Frontal cortex (tissue), 3 donors: ENCODE measurements at regions not wholly inside any gene's neighbourhood (a gene's known extent, or its start where the extent isn't known, plus 50 kb on each side); places are given as distances from the start of the nearest gene placed in this dataset.
A peak's percentile ranks its signal among the peaks of the same experiment; 100 is the strongest.

Experiments used
- DNase-seq, 2 donors: peaks; one replicate each; pipeline ENCODE4 v3.0.0; 2012; ENCODE audit warnings: low spot score in 2 of 2
- FAIRE-seq: peaks from 2 replicates; lab custom pipeline; 2012; peaks lifted over from hg19 to GRCh38; lab: Jason Lieb, UNC
- donor health status: control.
- donor health status: control.
- donor health status: control.

- FAIRE-seq: no peak
- DNase-seq: no peak
These were observed 264.3 kb upstream of the ZPLD1 start for GRCh38 chr3:102170545-102170944.

DNA sequence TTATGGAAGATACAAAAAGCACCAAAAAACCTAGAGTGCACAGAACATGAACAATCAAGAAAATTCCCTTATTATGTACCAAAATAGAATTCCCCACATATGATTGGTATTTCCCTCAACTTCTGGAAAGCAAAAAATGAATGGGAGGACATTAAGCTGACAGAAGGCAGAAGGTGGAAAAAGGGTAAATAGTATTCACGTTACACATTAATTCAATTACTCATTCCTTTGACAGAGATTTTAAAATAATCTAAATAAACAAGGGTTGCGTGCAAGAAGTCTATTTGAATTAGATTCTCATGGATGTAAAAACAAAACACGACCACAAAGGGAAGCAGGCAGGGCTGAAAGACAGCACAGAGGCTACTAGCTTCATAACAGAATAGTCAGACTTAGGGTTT, 260.5 kb upstream of the ZPLD1 start:
- no peak for DNase-seq
- FAIRE-seq: no peak

DNA sequence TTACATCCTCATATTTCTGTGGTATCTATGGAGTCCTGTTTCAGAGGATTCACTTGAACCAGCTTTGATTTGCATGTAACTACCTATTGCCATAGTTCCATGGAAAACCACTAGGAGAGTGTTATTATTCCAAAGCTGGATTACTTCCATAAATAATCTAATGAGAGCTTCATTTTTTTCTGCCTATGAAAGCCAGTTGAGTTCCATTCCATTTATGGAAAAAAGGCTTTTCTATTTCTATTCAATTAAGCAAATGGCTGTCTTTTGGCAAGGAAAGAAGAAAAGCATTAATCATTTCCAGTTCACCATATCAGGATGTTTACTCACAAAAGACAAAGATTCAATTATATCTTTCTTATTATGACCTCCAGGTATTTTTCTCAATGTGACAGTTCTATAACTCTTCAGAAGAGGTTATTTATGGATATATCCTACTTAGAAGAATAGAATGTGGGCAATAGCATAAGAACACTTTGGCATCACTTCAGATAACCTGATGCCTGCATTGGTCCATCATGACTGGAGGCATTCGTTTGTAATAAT, 259.9 kb upstream of the ZPLD1 start:
- FAIRE-seq: no peak
- DNase-seq: no peak

- FAIRE-seq (peak; percentile 19), DNase-seq (no peak)
These were observed 258.3 kb upstream of the ZPLD1 start for GRCh38 chr3:102176333-102177050.

GRCh38 chr3:102177075-102177755, 257.6 kb upstream of the ZPLD1 start:
- FAIRE-seq (no peak), DNase-seq (no peak)

DNA sequence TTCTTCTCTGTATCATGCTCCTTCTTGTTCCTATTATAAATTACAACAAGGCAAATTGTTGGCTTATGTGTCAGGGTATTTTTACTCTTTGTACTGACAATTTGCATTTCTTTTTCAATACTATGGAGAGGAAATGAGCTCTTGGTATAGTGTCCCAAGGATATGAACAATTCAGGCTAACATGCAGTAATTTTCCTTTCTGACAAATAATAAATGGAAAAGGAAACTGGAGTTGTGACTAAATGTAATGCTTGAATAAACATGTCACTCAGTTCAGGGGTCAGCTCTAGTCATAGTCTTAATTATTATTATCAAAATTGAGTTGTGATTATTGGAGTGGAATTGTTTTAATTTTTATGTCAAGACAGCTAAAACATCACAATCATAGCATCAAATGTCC, 256.0 kb upstream of the ZPLD1 start:
- FAIRE-seq (no peak), DNase-seq (no peak)

- FAIRE-seq: no peak
- DNase-seq: no peak
These were observed 255.3 kb upstream of the ZPLD1 start for GRCh38 chr3:102179326-102180177.

- FAIRE-seq: no peak
These were observed 254.4 kb upstream of the ZPLD1 start for GRCh38 chr3:102180280-102180931.

GRCh38 chr3:102181175-102181920, 253.5 kb upstream of the ZPLD1 start:
- FAIRE-seq: no peak
- DNase-seq: no peak

More at GRCh38 chr3:102180280-102180931, 254.4 kb upstream of the ZPLD1 start:
- no peak for DNase-seq

DNA sequence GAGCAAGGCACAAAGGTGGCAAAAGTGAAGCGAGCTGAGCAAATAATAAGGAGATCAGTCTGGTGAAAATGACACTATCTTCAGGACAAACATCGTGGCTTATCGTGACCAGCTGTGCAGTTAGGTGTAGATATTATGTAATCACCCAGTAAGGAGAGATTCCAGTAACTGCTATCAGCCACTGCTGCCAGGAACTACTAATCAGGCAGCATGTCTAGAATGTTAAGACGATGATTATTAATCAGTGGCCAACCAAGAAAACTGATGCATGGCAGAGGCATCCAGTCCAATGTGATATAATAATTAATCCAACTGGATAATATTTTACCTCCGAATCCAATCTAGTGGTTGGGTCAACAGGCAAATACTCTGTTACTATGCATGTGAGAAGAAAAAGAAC, 252.7 kb upstream of the ZPLD1 start:
- FAIRE-seq: no peak

DNA sequence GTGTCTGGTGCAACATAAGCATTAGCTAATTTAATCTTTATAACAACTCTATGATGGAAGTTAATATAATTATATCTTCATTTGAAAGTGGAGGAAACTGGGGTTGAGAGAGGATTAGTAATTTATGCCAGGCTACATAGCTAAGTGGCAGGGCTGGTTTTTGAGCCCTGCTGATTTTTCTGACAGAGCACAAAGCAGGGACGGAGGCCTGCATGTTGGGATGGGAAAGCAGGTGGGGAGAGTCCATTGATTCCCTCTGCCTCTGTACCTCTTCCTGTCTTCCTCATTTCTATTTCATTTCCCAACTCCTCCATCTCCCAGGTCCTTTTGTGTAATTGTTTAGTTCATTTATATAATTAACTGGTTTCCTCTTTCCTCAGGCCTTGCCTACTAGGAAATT, 251.6 kb upstream of the ZPLD1 start:
- DNase-seq (no peak), FAIRE-seq (no peak)

More for the DNA sequence above, 252.7 kb upstream of the ZPLD1 start:
- DNase-seq: no peak

DNA sequence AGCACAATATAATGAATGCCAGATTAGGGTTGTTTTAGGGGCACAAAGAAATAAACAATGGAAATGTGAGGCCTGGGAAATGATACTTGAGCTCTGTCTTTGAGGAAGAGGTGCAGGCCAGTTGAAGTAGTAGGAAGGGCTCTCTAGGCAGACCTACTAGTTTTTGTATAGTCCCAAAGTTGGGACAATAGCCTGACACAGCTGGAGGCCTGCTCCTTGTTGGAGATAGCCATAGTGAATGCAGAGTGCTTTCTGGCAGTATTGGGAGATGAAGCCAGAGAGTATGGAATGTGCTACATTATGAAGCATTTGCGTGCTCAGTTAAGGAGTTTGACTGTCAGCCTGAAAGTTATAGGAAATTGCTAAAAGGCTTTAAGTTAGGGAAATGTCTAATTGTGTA, 251.2 kb upstream of the ZPLD1 start:
- FAIRE-seq (no peak), DNase-seq (no peak)

- no peak for DNase-seq
- FAIRE-seq: no peak
These were observed 245.3 kb upstream of the ZPLD1 start for GRCh38 chr3:102189541-102189940.

DNA sequence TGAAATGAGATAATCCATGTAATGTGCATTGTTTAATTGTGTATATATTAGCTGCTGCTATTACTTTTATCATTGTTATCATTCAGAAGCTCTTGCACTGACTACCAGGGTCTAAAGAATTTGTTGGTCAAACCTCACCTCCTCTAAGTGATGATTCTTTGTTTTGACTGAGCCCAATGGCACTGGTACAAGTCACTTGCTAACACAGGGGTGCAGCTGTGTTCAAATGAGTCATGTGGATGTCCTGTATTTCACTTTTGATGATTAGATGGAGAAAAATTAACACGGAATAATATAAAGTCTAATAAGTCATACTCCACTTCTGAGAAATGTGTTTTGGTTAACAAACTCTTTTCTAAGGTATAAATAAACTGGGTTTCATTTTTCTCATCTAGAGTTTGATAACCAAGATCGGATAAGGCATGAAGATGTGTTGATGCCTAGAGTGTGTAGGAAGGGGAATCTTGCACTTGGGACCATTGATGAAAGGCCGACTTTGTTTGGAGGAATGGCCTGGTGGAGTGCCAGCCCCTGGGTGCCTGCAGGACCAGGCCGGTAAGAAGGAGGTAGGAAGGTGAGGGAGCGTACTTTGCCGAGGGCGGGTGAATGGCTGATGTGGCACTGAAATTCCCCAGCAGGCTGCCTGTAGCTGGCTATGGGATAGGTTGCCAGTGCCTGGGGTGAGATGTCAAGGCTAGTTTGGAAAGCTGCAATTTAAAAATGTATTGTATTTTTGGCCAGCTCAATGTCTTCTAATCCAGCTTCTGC, 244.7 kb upstream of the ZPLD1 start:
- no peak for FAIRE-seq
- DNase-seq: no peak

DNA sequence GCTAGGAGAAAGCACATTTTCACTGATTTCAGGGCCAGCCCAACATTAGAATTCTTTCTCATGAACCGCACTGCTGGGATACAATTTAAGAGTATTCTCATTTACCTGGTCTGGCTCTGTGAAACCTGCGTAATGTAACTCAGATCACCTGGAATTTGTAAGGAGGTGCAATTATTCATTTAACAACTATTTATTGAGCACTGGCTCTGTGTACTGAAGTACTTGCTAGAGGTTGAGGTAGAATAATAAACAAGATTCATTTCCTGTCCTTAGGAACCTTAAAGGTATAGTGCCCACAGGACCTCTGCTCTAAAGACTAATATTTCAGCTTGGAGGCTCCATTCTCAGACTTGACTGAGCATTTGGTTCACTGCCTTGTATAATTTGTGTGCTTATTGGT, 242.2 kb upstream of the ZPLD1 start:
- DNase-seq (no peak), FAIRE-seq (no peak)

DNA sequence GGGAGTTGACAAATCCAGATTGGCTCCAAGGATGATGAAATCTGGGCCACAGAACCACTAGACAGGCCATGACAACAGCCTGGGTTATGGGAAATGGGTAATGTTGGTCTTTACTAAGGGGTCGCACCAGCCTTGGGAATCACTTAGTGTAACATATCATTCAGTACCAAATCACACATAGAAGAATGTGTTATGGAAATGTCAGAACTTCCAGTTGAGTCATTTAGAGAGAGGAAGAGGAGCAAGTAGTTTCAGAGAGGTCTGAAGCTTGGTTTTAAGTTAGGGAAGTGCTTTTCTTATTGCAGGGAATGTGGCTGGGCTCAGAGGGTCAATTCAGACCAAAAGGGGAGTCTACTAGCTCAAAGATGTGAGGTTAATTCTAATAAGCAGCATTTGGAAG, 241.6 kb upstream of the ZPLD1 start:
- no peak for FAIRE-seq
- no peak for DNase-seq

DNA sequence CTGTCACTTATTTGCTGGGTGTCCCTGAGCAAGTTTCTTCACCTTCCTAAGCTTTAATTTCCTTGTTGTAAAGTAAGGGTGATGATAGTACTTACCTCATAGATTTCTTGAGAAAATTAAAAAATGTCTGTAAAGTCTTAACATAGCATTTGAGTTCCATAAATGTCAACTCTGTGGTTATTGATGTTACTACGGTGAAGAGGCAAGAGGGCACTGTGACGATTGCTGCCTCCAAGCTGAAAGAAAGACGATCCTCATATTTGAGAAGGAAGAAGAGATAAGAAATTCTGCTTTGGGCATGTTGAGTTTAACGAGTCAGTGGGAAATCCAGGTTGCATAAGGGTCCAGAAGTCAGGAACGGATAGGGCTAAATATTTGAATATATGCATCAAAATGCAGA, 240.8 kb upstream of the ZPLD1 start:
- FAIRE-seq (no peak), DNase-seq (no peak)

DNA sequence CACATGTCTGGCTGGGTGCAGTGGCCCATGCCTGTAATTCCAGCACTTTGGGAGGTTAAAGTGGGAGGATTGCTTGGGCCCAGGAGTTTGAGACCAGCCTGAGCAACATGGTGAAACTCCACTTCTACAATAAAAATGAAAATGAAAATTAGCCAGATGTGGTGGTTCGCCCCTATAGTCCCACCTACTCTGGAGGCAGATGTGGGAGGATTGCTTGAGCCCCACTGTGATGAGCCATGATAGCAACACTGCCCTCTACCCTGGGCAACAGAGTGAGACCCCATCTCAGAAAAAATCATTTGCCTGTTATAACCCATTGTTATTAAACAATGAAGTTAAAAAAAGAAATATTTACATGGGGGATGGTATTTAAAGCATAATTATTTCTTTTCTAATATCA, 240.1 kb upstream of the ZPLD1 start:
- DNase-seq (no peak), FAIRE-seq (no peak)
